Aorta (tissue), 5 donors: ENCODE measurements at regions not wholly inside any gene's neighbourhood (a gene's known extent, or its start where the extent isn't known, plus 50 kb on each side); places are given as distances from the start of the nearest gene placed in this dataset.

ENCODE experiments used
- ATAC-seq: fragments of 200-7000 bp; cut with Tn5 transposase; one replicate; pipeline ENCODE4 v1.9.1; 2022; ENCODE audit warnings: moderate library complexity; ENCODE audit not compliant: low FRiP score
- DNase-seq, 2 donors: peaks; one replicate each; pipeline ENCODE4 v3.0.0-alpha.2; 2020
- H3K27ac ChIP-seq, 2 donors: one replicate each; pipeline ENCODE4 v1.5.1; 2013; ENCODE audit warnings: low read length in 2 of 2, mild to moderate bottlenecking in 2 of 2, moderate library complexity in 2 of 2, control low read depth in 1 of 2, inconsistent platforms in 1 of 2, low read depth in 1 of 2
- H3K27me3 ChIP-seq, 2 donors: one replicate each; pipeline ENCODE4 v1.6.1; 2013; ENCODE audit warnings: control low read depth in 1 of 2, low read length in 1 of 2, mild to moderate bottlenecking in 1 of 2, moderate library complexity in 1 of 2; ENCODE audit not compliant: insufficient read depth in 2 of 2, control insufficient read depth in 1 of 2
- H3K36me3 ChIP-seq, 2 donors: one replicate each; pipeline ENCODE4 v1.6.1; 2013; ENCODE audit warnings: control low read depth in 1 of 2, low read length in 1 of 2, mild to moderate bottlenecking in 1 of 2; ENCODE audit not compliant: insufficient read depth in 2 of 2, control insufficient read depth in 1 of 2
- H3K4me1 ChIP-seq, 2 donors: one replicate each; pipeline ENCODE4 v1.6.1; 2013; ENCODE audit warnings: low read length in 2 of 2, control low read depth in 1 of 2, mild to moderate bottlenecking in 1 of 2, moderate library complexity in 1 of 2; ENCODE audit not compliant: insufficient read depth in 2 of 2, control insufficient read depth in 1 of 2
- H3K4me3 ChIP-seq, 2 donors: one replicate each; pipeline ENCODE4 v1.5.1; 2013; ENCODE audit warnings: low read length in 2 of 2, control low read depth in 1 of 2, mild to moderate bottlenecking in 1 of 2
- H3K9me3 ChIP-seq: one replicate; pipeline ENCODE4 v1.6.1; 2013; ENCODE audit warnings: mild to moderate bottlenecking, low read length; ENCODE audit not compliant: control insufficient read depth
- WGBS, 2 donors: extraction: QIAGEN DNeasy Blood & Tissue Kit; methylation state at CpG; one replicate each; pipeline ENCODE4 v1.1.7; 2013; 5-methylcytosine and 5-hydroxymethylcytosine counted together
- intact Hi-C, 2 donors: fragments of 100-400 bp; cut with DNase I; formaldehyde crosslinking; loops; one replicate each; pipeline versions ENCODE4 v1.14.2 to v1.15.0; 2022
- donor health status: healthy with polysubstance abuse.
- donor health status: Bipolar disorder and iron deficiency.
- donor health status: DM: no; HTN: no; CAD: no.
- donor health status: DM: no; HTN: no; CAD: no.
- donor health status: DM: yes; HTN: yes; CAD: no.

- Histone ChIP-seq H3K27me3 (no peaks in the 10 kb centered on the region), H3K36me3 (no peaks in the 10 kb centered on the region), H3K4me1 (no peaks in the 10 kb centered on the region), H3K4me3 (peak overlapping the region; percentile 60 to 87), H3K27ac (peak overlapping the region in 1 of 2 donors; percentile 73), H3K9me3 (no peaks in the 10 kb centered on the region)
- ATAC-seq (no peak), DNase-seq (no peak)
- WGBS, 2 donors: 4 to 10% methylated on average over 4 of the region's 4 CpGs
- intact Hi-C loops: loop anchor here in 1 of 2 donors (5.0 kb wide), 1 partner anchor 157 kb away; no protein-coding TSS in a partner anchor
Observed at GRCh38 chr2:64749446-64749845, 95.7 kb upstream of the SERTAD2 start.

DNA sequence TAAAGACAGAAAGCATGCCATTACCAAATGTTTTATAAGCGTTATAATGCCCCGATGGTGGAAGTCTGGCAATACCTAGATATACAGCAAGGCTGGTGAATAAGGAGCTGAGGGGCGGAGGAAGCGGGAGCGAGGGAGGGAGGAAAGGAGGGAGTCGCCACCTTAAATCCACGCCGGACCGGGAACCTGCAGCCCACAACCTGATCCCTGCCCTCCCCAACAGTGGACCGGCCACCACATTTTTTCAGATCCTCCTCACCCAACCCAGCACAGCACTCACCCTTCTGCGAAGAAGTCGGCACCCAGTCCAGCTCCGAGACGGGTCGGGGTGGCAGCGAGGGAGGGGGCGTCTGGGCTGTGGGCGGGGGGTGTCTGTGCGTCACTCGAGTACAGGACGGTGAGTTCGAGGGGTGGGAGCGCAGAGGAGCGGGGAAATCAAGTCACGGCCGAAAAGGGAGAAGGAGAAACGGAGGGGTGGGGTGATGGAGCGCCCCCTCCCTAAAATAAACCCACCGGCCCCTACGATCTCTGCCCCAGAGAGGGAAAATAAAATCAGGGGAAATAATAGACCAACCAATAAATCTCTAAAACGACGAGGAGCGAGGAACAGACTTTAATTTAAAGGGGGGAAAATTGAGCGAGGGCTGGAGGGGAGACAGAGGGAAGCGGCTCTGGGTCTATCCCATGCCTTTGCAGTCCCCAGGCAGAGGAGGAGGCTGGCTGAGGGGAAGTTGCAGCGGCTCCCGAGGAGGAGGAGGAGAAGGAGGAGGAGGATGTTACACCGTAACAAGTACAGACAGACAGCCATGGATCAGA is 96.5 kb upstream of the SERTAD2 start:
- H3K4me1 ChIP-seq: no peaks in the 10 kb centered on the region
- 0 to 1% methylated on average over 36 to 38 of the region's 38 CpGs for WGBS, 2 donors
- ATAC-seq (peak; percentile 15), DNase-seq (peak; percentile 77 to 86)
- H3K4me3 ChIP-seq: peak overlapping the region; percentile 60 to 87
- no peaks in the 10 kb centered on the region for H3K9me3 ChIP-seq
- no peaks in the 10 kb centered on the region for H3K27me3 ChIP-seq
- H3K36me3 ChIP-seq: no peaks in the 10 kb centered on the region
- peak overlapping the region; percentile 73 to 94 for H3K27ac ChIP-seq
- intact Hi-C loops: loop anchor here (2.0 to 5.0 kb wide), 3 partner anchors 97 to 107 kb away; partner anchors contain the start of gene SERTAD2 (in 2 of the 2)

DNA sequence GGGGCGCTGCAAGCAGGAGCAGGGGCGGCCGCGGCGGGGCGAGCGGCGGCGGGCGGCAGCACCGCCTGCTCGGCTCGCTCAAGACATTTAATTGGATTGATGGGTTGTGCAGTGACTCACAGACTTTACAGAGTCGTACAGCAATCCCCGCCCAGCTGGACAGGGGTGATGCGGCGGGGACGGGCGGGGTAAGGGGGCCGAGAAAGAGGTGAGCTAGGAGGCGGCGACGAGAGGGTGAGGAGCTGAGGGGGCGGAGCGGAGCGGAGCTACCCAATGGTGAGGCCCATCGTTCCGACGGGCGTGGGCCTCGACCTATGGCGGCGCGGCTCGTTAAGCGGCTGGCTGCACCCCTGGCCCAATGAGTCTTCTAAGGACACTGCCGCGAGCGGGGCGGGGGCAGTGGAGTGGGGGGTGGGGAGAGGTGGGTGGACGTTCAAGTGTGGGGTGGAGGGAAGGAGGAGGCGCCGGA is 97.1 kb upstream of the SERTAD2 start:
- peak; percentile 96 for ATAC-seq
- H3K9me3 ChIP-seq: no peaks in the 10 kb centered on the region
- no peaks in the 10 kb centered on the region for H3K27me3 ChIP-seq
- no peaks in the 10 kb centered on the region for H3K4me1 ChIP-seq
- intact Hi-C loops: loop anchor here (1.0 to 5.0 kb wide), 5 partner anchors 16 to 107 kb away; partner anchors contain the start of gene SERTAD2 (in 2 of the 2)
- H3K27ac ChIP-seq: peak overlapping the region in 1 of 2 donors; percentile 94
- H3K4me3 ChIP-seq: peak overlapping the region; percentile 60 to 87
- DNase-seq: peak; percentile 99 to 100
- no peaks in the 10 kb centered on the region for H3K36me3 ChIP-seq
- 0 to 1% methylated on average over 34 to 43 of the region's 43 CpGs for WGBS, 2 donors

- intact Hi-C loops: loop anchor here (1.0 to 5.0 kb wide), 5 partner anchors 16 to 107 kb away; partner anchors contain the start of gene SERTAD2 (in 2 of the 2)
- Histone ChIP-seq H3K27ac (peak overlapping the region in 1 of 2 donors; percentile 86), H3K27me3 (no peaks in the 10 kb centered on the region), H3K4me3 (peak overlapping the region; percentile 10 to 61), H3K36me3 (no peaks in the 10 kb centered on the region), H3K4me1 (no peaks in the 10 kb centered on the region), H3K9me3 (no peaks in the 10 kb centered on the region)
- peak; percentile 99 to 100 for DNase-seq
- peak; percentile 96 for ATAC-seq
- WGBS, 2 donors: 0 to 1% methylated on average over 35 to 59 of the region's 59 CpGs
Observed at GRCh38 chr2:64751286-64752260, 97.9 kb upstream of the SERTAD2 start.

DNA sequence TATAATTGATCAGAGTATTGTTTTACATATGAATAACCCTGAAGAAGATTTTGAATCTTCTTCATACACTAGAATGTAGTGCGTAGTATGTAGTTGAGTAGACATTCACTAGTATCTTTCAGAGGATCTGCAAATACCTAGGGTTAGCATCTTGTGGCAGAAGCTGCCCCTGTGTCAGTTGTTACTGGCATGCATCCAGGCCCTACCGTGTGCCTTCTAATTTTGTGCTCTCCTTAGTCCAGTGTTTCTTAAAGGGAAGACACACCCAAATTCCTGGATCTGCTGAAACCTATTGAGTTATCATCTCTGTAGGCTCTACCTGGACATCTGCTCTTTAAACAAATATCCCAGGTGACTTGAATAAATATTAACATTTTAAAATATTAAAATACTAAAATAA is 99.7 kb upstream of the SERTAD2 start:
- H3K27ac ChIP-seq: no peak overlapping the region
- DNase-seq (no peak), ATAC-seq (no peak)
- H3K27me3 ChIP-seq: no peaks in the 10 kb centered on the region
- H3K9me3 ChIP-seq: no peaks in the 10 kb centered on the region
- 49 to 52% methylated on average over 2 of the region's 2 CpGs for WGBS, 2 donors
- no peaks in the 10 kb centered on the region for H3K36me3 ChIP-seq
- no peaks in the 10 kb centered on the region for H3K4me1 ChIP-seq
- no peak overlapping the region for H3K4me3 ChIP-seq
- intact Hi-C loops: loop anchor here in 1 of 2 donors (5.0 kb wide), 2 partner anchors 101 to 104 kb away; partner anchors contain the start of gene SERTAD2

- intact Hi-C loops: loop anchor here in 1 of 2 donors (5.0 kb wide), 2 partner anchors 102 to 103 kb away; partner anchors contain the start of gene SERTAD2
- Histone ChIP-seq H3K4me3 (no peak overlapping the region), H3K27ac (no peak overlapping the region), H3K36me3 (no peaks in the 10 kb centered on the region), H3K9me3 (no peaks in the 10 kb centered on the region), H3K27me3 (no peaks in the 10 kb centered on the region), H3K4me1 (no peaks in the 10 kb centered on the region)
- DNase-seq: no peak
- no peak for ATAC-seq
- WGBS, 2 donors: 68 to 81% methylated on average over 1 of the region's 1 CpG
Observed at GRCh38 chr2:64754570-64754969, 100.9 kb upstream of the SERTAD2 start.

DNA sequence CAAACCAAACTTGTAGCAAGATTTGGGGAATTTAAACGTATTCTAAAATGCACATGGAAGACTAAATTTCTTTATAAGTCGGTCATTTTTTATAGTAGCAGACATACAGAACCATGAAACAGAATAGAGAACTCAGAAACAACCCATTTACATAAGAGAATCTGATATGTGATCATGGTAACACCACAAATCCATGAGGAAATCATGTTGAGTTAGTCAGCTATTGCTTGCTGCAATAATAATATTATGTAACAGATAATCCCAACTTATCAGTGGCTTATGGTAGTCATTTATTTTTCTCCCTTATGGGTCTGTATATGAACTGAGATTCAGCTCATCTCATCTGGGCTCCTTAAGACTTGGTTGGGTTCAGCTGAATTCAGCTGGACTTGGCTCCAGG is 103.4 kb upstream of the SERTAD2 start:
- intact Hi-C loops: loop anchor here in 1 of 2 donors (5.0 kb wide), 1 partner anchor 110 kb away; no protein-coding TSS in a partner anchor
- WGBS, 2 donors: 91 to 93% methylated on average over 2 of the region's 2 CpGs
- H3K36me3 ChIP-seq: no peaks in the 10 kb centered on the region
- no peaks in the 10 kb centered on the region for H3K9me3 ChIP-seq
- H3K27ac ChIP-seq: no peak overlapping the region
- no peaks in the 10 kb centered on the region for H3K4me1 ChIP-seq
- ATAC-seq: no peak
- H3K4me3 ChIP-seq: no peak overlapping the region
- no peaks in the 10 kb centered on the region for H3K27me3 ChIP-seq
- DNase-seq: no peak

GRCh38 chr2:64760128-64760527 is 106.4 kb upstream of the SERTAD2 start:
- Histone ChIP-seq H3K4me3 (no peak overlapping the region), H3K4me1 (no peaks in the 10 kb centered on the region), H3K9me3 (no peaks in the 10 kb centered on the region), H3K36me3 (no peaks in the 10 kb centered on the region), H3K27ac (no peak overlapping the region), H3K27me3 (no peaks in the 10 kb centered on the region)
- 98% methylated on average over 5 of the region's 5 CpGs for WGBS, 2 donors
- intact Hi-C loops: no loop called here
- DNase-seq (no peak), ATAC-seq (no peak)
